ENCODE measurements at regions not wholly inside any gene's neighbourhood (a gene's known extent, or its start where the extent isn't known, plus 50 kb on each side); places are given as distances from the start of the nearest gene placed in this dataset.

DNA sequence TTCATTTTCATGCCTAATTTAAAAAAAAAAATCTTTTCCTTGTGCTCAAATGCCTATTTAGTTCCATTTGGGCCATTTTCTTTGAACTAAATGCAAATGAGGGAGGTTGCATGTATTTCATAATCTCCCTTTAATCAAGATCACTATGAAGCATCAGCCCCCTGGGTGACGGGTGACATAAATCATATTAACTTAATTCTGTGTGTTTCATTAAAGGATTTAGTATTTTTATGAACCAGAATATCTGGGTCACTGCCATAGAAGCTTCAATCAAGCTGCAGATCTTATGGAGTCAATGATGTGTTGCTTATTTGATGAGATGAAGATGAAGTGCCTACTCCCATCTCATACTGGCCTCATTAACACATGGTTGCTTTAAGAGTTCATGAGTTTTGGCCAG is 301.9 kb upstream of the PRKCQ start:
- Histone ChIP-seq H2BK12ac (ENCODE audit: insufficient read length, low read depth, low read length) (no peak overlapping the region), H2BK5ac (ENCODE audit: insufficient read length, low read length) (no peak overlapping the region), H2BK15ac (ENCODE audit: low read depth, low read length) (no peak overlapping the region), H2BK120ac (ENCODE audit: low read depth, low read length, poor library complexity, severe bottlenecking) (no peak overlapping the region), H4K91ac (ENCODE audit: insufficient read length, low read depth, low read length) (no peak overlapping the region), H3K14ac (ENCODE audit: insufficient read depth, low read length) (no peak overlapping the region), H3K4me1 (ENCODE audit: insufficient read depth, low read length) (peaks cover 8% of the 10 kb centered on the region; the same call in 1 of the 2 replicates), H3K27ac (ENCODE audit: insufficient read length, low read depth, low read length) (no peak overlapping the region), H3K4ac (ENCODE audit: low read depth, low read length) (no peak overlapping the region), H4K8ac (replicated peaks; ENCODE audit: insufficient read length, low read depth, low read length) (no peak overlapping the region), H3K18ac (ENCODE audit: insufficient read length, low read depth, low read length) (no peak overlapping the region), H3K9ac (ENCODE audit: extremely low read depth, insufficient read length, low read length) (no peak overlapping the region), H3K23me2 (ENCODE audit: insufficient read length, low read depth, low read length, poor library complexity, severe bottlenecking) (no peaks in the 10 kb centered on the region), H2BK20ac (ENCODE audit: low read depth, low read length, poor library complexity, severe bottlenecking) (no peak overlapping the region), H3K9me3 (ENCODE audit: control insufficient read depth, low read depth, low read length) (no peaks in the 10 kb centered on the region), H3K23ac (ENCODE audit: insufficient read length, low read depth, low read length) (no peak overlapping the region), H3K79me2 (ENCODE audit: insufficient read depth, low read length) (no peaks in the 10 kb centered on the region), H3K56ac (ENCODE audit: insufficient read length, low read depth, low read length) (no peak overlapping the region), H3K79me1 (ENCODE audit: insufficient read depth, low read depth, low read length, poor library complexity, severe bottlenecking) (no peaks in the 10 kb centered on the region), H3T11ph (ENCODE audit: low read length) (no peak overlapping the region), H2AFZ (ENCODE audit: low read length) (no peak overlapping the region), H4K20me1 (ENCODE audit: control insufficient read depth, insufficient read depth, insufficient read length) (no peaks in the 10 kb centered on the region), H3K27me3 (ENCODE audit: insufficient read depth, low read length) (no peaks in the 10 kb centered on the region), H4K5ac (ENCODE audit: insufficient read length, low read depth, low read length) (no peak overlapping the region), H3K4me2 (ENCODE audit: insufficient read depth, insufficient read length, low read length) (no peak overlapping the region), H2AK5ac (ENCODE audit: insufficient read length, low read length) (no peak overlapping the region)
- H3K27me3 Mint-ChIP-seq (ENCODE audit: low read depth) = no peaks in the 10 kb centered on the region
- TF ChIP-seq, protein P1, sequence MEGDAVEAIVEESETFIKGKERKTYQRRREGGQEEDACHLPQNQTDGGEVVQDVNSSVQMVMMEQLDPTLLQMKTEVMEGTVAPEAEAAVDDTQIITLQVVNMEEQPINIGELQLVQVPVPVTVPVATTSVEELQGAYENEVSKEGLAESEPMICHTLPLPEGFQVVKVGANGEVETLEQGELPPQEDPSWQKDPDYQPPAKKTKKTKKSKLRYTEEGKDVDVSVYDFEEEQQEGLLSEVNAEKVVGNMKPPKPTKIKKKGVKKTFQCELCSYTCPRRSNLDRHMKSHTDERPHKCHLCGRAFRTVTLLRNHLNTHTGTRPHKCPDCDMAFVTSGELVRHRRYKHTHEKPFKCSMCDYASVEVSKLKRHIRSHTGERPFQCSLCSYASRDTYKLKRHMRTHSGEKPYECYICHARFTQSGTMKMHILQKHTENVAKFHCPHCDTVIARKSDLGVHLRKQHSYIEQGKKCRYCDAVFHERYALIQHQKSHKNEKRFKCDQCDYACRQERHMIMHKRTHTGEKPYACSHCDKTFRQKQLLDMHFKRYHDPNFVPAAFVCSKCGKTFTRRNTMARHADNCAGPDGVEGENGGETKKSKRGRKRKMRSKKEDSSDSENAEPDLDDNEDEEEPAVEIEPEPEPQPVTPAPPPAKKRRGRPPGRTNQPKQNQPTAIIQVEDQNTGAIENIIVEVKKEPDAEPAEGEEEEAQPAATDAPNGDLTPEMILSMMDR (conservative IDR thresholded peaks at IDR 0.05) = no peak
- no peaks in the 10 kb centered on the region for H3K9me3 Mint-ChIP-seq
- no peak overlapping the region for H3K27ac Mint-ChIP-seq
- DNase-seq = no peak
- H3K4me3 Mint-ChIP-seq = no peak overlapping the region
- H3K4me1 Mint-ChIP-seq = peaks cover 18 to 19% of the 10 kb centered on the region in 2 experiments
- WGBS (ENCODE audit: extremely low coverage, insufficient read length, low lambda C conversion rate) = no CpG with 5 or more reads among the region's 1 CpG
- H3K36me3 Mint-ChIP-seq (ENCODE audit: insufficient read depth in 1 of 3, low read depth in 3 of 3) = no peaks in the 10 kb centered on the region

Measured in H9 (cell line).